ENCODE measurements at regions not wholly inside any gene's neighbourhood (a gene's known extent, or its start where the extent isn't known, plus 50 kb on each side); places are given as distances from the start of the nearest gene placed in this dataset.
"Not testable (repeated sequence)": the region's sequence is repeated elsewhere in the genome, so short reads cannot be mapped to it uniquely, and the experiment has no call there.

GRCh38 chr4:66328803-66329574 lies 658.7 kb upstream of the EPHA5 start:
- intact Hi-C loops (cut with micrococcal nuclease) = loop anchor here (5.0 kb wide), 1 partner anchor 857 kb away; no protein-coding TSS in a partner anchor

GRCh38 chr4:66307641-66308438 lies 637.6 kb upstream of the EPHA5 start:
- intact Hi-C loops (cut with micrococcal nuclease) = no loop called here

GRCh38 chr4:66300336-66300934 lies 630.1 kb upstream of the EPHA5 start:
- intact Hi-C loops (cut with micrococcal nuclease) = no loop called here

GRCh38 chr4:66298569-66298968 lies 628.3 kb upstream of the EPHA5 start:
- intact Hi-C loops (cut with micrococcal nuclease) = no loop called here

- intact Hi-C loops (cut with micrococcal nuclease) = no loop called here
These were observed 627.4 kb upstream of the EPHA5 start for GRCh38 chr4:66297703-66298102.

- intact Hi-C loops (cut with micrococcal nuclease) = no loop called here
These were observed 624.3 kb upstream of the EPHA5 start for GRCh38 chr4:66294638-66295037.

- intact Hi-C loops (cut with micrococcal nuclease) = no loop called here
These were observed 614.7 kb upstream of the EPHA5 start for GRCh38 chr4:66284991-66285451.

GRCh38 chr4:66279084-66279483 lies 608.8 kb upstream of the EPHA5 start:
- intact Hi-C loops (cut with micrococcal nuclease) = no loop called here

GRCh38 chr4:66275411-66276038 lies 605.2 kb upstream of the EPHA5 start:
- intact Hi-C loops (cut with micrococcal nuclease) = no loop called here

GRCh38 chr4:66273110-66273509 lies 602.8 kb upstream of the EPHA5 start:
- intact Hi-C loops (cut with micrococcal nuclease) = no loop called here

- intact Hi-C loops (cut with micrococcal nuclease) = not testable (repeated sequence)
These were observed 600.1 kb upstream of the EPHA5 start for GRCh38 chr4:66270356-66270755.

GRCh38 chr4:66266554-66266953 lies 596.3 kb upstream of the EPHA5 start:
- intact Hi-C loops (cut with micrococcal nuclease) = not testable (repeated sequence)

GRCh38 chr4:66266035-66266434 lies 595.7 kb upstream of the EPHA5 start:
- intact Hi-C loops (cut with micrococcal nuclease) = no loop called here

GRCh38 chr4:66252291-66252690 lies 582.0 kb upstream of the EPHA5 start:
- intact Hi-C loops (cut with micrococcal nuclease) = no loop called here

- intact Hi-C loops (cut with micrococcal nuclease) = no loop called here
These were observed 576.4 kb upstream of the EPHA5 start for GRCh38 chr4:66246643-66247042.

- intact Hi-C loops (cut with micrococcal nuclease) = no loop called here
These were observed 565.6 kb upstream of the EPHA5 start for GRCh38 chr4:66235876-66236275.

- intact Hi-C loops (cut with micrococcal nuclease) = no loop called here
These were observed 559.6 kb upstream of the EPHA5 start for GRCh38 chr4:66229885-66230284.

- intact Hi-C loops (cut with micrococcal nuclease) = no loop called here
These were observed 555.2 kb upstream of the EPHA5 start for GRCh38 chr4:66225539-66225938.

- intact Hi-C loops (cut with micrococcal nuclease) = no loop called here
These were observed 552.9 kb upstream of the EPHA5 start for GRCh38 chr4:66223068-66223703.

- intact Hi-C loops (cut with micrococcal nuclease) = no loop called here
These were observed 549.1 kb upstream of the EPHA5 start for GRCh38 chr4:66219401-66219800.

- intact Hi-C loops (cut with micrococcal nuclease) = no loop called here
These were observed 546.0 kb upstream of the EPHA5 start for GRCh38 chr4:66216252-66216651.
